Non-pigmented ciliary epithelial cell (primary cell): ENCODE measurements at regions not wholly inside any gene's neighbourhood (a gene's known extent, or its start where the extent isn't known, plus 50 kb on each side); places are given as distances from the start of the nearest gene placed in this dataset.
"Not testable (repeated sequence)": the region's sequence is repeated elsewhere in the genome, so short reads cannot be mapped to it uniquely, and the experiment has no call there.

ENCODE experiments used
- DNase-seq: peaks from one replicate; pipeline ENCODE4 v3.0.0-alpha.2; 2010; ENCODE audit warnings: low read depth

GRCh38 chr6:68158256-68158655, 476.8 kb upstream of the ADGRB3 start:
- DNase-seq: no peak

DNA sequence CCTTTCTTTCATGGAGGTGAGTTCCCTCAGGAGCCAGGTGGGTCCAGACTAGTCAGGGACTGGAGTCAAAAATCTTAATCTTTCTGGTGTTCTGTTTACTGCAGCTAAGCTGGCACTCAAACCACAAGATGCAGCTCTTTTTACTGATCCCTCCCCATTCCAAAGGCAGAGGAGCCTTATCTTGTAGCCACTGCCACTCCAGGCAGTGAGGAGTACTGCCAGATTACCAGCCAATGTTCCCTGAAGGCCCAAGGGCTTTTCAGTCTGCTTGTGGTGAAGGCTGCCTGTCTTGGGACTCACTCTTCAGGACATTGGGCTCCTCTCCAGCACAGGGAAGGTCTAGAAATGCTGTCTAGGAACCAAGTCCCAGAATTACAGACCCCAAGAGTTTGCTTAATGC, 490.4 kb upstream of the ADGRB3 start:
- no peak for DNase-seq

- no peak for DNase-seq
These were observed 493.9 kb upstream of the ADGRB3 start for GRCh38 chr6:68141190-68141589.

- DNase-seq: no peak
These were observed 496.0 kb upstream of the ADGRB3 start for GRCh38 chr6:68139130-68139529.

DNA sequence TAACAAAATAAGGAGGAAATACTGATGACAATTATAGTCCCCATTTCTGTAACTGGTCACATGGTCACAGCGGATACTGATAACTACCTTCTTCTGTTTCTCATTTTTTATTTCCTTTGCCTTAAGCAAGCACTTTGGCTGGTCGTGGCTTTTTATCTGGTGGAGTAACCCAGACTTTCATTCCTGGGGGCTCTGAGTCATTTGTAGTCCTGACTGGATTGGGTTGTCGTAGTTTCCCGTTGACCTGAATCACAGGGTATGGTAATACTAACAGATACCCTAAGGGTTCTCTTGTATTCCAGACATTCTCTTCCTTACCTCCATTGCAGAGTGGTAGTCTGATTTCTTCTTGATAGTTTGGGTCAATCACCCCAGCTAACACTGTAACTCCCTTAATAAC, 500.3 kb upstream of the ADGRB3 start:
- DNase-seq: peak; percentile 37

DNA sequence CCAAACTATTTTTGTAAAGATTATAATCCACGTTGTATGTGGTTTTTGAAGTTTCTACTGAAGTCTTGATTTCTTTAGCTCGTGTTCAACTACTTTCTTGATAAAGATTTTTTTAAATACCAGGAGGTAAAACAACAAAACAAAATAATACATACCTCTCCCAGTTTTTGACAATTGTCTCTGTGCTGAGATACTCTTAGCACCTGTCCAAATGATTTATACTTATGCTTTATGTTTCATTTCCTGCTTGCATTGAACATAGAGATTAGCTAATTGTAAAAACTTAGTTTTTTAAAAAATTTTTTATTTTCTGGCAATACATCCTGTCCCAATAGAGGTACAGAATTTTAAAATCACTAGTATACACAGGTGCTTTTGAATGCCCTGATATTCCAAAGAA, 506.9 kb upstream of the ADGRB3 start:
- DNase-seq: no peak

GRCh38 chr6:68127074-68127473, 508.0 kb upstream of the ADGRB3 start:
- no peak for DNase-seq

GRCh38 chr6:68126089-68126749, 508.9 kb upstream of the ADGRB3 start:
- no peak for DNase-seq

GRCh38 chr6:68122975-68123374, 512.1 kb upstream of the ADGRB3 start:
- not testable (repeated sequence) for DNase-seq

DNA sequence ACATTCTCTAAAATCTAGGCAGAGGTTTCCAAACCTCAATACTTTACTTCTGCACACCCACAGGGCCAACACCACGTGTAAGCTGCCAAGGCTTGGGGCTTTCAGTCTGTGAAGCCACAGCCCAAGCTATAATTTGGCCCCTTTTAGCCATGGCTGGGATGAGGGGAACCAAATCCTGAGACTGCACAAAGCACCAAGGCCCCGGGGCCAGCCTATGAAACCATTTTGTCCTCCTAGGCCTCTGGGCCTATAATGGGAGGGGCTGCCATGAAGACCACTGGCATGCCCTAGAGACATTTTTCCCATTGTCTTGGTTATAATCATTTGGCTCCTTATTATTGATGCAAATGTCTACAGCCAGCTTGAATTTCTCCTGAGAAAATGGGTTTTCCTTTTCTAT, 513.0 kb upstream of the ADGRB3 start:
- DNase-seq: no peak

GRCh38 chr6:68120954-68121353, 514.1 kb upstream of the ADGRB3 start:
- DNase-seq: not testable (repeated sequence)

- no peak for DNase-seq
These were observed 520.5 kb upstream of the ADGRB3 start for GRCh38 chr6:68114463-68115047.

DNA sequence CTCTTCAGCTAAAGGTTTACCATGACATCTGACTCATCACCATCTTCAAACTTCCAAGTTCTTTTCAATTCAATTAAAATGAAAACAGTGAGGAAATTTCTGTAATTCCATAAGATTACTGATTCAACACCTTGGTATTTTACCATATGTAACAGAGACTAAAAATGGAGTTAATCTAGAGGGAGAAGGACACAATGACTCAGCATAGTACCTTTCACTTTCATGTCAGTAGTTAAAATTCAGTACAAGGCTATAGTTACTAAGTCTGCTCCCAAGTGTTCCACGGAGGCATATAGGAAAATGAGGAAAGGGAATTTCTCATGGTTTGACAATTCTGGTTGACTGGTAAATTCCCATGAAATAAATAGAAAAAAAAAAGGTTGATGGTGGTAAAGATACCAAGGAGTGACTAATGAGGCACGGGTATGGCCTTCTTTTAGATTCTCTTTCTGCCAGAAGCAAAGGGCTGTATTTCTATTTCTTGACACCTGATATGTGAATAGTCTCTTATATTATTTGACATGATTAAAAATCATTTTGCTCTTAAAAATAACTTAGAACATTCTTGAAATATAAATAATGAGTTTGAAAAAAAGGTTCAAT, 526.7 kb upstream of the ADGRB3 start:
- DNase-seq: peak; percentile 60

DNA sequence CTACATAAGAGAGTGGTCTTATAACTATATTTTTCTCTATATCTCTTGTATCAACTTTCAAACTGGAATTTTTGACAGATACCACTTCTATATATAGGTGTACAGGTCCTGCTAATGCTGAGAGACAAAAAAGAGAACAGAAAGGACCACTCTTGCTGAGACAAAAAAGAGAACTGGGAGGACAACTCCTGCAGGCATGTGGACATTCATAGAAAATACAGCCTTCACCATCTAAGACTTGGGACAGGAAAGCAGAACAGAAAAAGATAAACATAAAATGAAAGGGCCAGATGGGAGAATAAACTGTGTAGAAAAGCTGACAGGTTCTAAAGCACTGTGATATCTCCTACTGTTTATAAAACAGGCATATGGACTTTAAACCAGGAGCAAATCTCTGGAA, 541.0 kb upstream of the ADGRB3 start:
- DNase-seq: no peak

GRCh38 chr6:68087399-68088133, 547.5 kb upstream of the ADGRB3 start:
- no peak for DNase-seq

- DNase-seq: no peak
These were observed 548.9 kb upstream of the ADGRB3 start for GRCh38 chr6:68086199-68086598.

GRCh38 chr6:68085599-68085998, 549.5 kb upstream of the ADGRB3 start:
- DNase-seq: not testable (repeated sequence)

DNA sequence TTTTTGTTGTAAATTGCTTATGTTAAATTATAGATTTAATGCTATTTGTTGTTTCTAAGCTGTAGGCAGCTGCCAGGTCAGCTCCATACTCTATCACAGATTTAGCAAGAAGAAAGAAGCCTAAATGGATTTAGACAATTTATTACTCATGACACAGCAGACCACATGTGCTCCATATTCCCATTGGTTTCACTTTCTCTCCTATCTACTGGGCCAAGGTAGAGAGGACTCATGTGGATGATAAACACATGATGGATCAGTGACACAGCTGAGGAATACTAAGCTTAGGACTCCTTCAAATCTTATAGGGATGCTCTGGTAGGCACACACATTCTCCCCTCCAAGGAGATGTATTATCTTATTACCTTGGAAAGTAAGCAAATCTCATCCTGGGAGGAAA, 553.0 kb upstream of the ADGRB3 start:
- no peak for DNase-seq

GRCh38 chr6:68080074-68080473, 555.0 kb upstream of the ADGRB3 start:
- no peak for DNase-seq

GRCh38 chr6:68077661-68078060, 557.4 kb upstream of the ADGRB3 start:
- no peak for DNase-seq

DNA sequence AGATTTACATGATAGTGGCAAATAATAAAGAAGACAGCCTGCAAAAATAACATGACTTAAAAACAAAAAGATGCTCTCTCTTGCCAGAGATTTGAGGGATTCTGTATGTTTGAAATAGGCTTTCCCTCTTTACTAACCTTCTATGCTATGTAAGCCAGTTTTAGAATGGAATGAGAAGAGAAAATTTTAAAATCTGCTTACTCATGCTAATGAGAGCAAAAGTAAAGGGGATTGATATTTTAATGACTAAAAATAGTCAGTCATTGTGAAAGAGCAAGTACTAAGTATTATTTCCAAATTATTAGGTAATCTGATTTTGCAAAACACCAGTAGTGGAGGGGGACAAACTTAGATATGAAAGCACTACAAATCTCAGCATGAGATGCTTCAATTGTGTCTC, 563.3 kb upstream of the ADGRB3 start:
- DNase-seq: no peak

DNA sequence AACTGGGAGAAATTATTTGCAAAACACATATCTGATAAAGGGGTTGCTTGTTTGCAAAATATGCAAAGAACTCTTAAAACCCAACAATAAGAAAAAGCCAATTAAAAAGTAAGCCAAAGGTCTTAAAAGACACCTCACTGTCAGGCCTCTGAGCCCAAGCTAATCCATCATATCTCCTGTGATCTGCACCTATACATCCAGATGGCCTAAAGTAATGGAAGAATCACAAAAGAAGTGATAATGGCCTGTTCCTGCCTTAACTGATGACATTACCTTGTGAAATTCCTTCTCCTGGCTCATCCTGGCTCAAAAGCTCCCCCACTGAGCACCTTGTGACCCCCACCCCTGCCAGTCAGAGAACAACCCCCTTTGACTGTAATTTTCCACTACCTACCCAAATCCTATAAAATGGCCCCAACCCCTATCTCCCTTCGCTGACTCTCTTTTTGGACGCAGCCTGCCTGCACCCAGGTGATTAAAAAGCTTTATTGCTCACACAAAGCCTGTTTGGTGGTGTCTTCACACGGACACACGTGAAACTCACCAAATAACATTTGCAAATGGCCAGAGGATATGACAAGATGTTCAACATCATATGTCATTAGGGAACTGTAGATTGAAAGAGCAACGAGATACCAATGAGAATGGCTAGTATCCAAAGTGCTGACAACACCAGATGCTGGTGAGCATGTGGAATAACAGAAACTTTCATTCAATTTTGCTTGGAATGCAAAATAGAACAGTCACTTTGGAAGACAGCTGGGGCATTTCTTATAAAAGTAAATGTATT, 565.0 kb upstream of the ADGRB3 start:
- no peak for DNase-seq
